CD8-positive, alpha-beta memory T cell (primary cell): ENCODE measurements at regions not wholly inside any gene's neighbourhood (a gene's known extent, or its start where the extent isn't known, plus 50 kb on each side); places are given as distances from the start of the nearest gene placed in this dataset.
A peak's percentile ranks its signal among the peaks of the same experiment; 100 is the strongest.

Experiments used
- CTCF ChIA-PET: fragments of 350-600 bp; sonication (Branson Sonifier 250); formaldehyde crosslinking; loops from one replicate; lab custom pipeline; 2021; ENCODE audit warnings: antibody characterized with exemption; lab: Charles Lee
- POLR2A ChIA-PET: fragments of 350-600 bp; sonication (Branson Sonifier 250); formaldehyde crosslinking; loops from one replicate; lab custom pipeline; 2021; ENCODE audit warnings: antibody characterized with exemption; lab: Charles Lee
- DNase-seq, 5 donors: peaks; one replicate each; pipeline versions ENCODE4 v3.0.0 to v3.0.0-alpha.2; 2020 to 2022; ENCODE audit warnings: mixed read lengths in 1 of 5
- H3K27ac ChIP-seq: one replicate; pipeline ENCODE4 v1.7.0; 2013; ENCODE audit warnings: low read depth, mild to moderate bottlenecking, low read length, moderate library complexity
- H3K27me3 ChIP-seq: 2 replicates; pipeline ENCODE4 v1.7.0; 2013; ENCODE audit warnings: low read length, mild to moderate bottlenecking; ENCODE audit not compliant: insufficient read depth, poor library complexity, severe bottlenecking
- H3K36me3 ChIP-seq: 2 replicates; pipeline ENCODE4 v1.7.0; 2013; ENCODE audit warnings: mild to moderate bottlenecking, low read length, moderate library complexity; ENCODE audit not compliant: insufficient read depth
- H3K4me1 ChIP-seq: 2 replicates; pipeline ENCODE4 v1.7.0; 2013; ENCODE audit warnings: mild to moderate bottlenecking, low read length, moderate library complexity; ENCODE audit not compliant: insufficient read depth
- H3K4me3 ChIP-seq: 2 replicates; pipeline ENCODE4 v1.7.0; 2013; ENCODE audit warnings: mild to moderate bottlenecking, low read length
- H3K9me3 ChIP-seq: 2 replicates; pipeline ENCODE4 v1.7.0; 2013; ENCODE audit warnings: mild to moderate bottlenecking, low read length
- H3K27ac Mint-ChIP-seq, 8 donors: one replicate each; pipeline ENCODE4 v1.8.0; 2020 to 2021; ENCODE audit warnings: mixed read lengths in 8 of 8, mild to moderate bottlenecking in 6 of 8, inconsistent platforms in 3 of 8, moderate library complexity in 3 of 8
- H3K27me3 Mint-ChIP-seq, 2 donors: one replicate each; pipeline ENCODE4 v1.8.0; 2020 to 2021; ENCODE audit warnings: mixed read lengths in 2 of 2, mild to moderate bottlenecking in 1 of 2, moderate library complexity in 1 of 2
- H3K36me3 Mint-ChIP-seq, 3 donors: one replicate each; pipeline ENCODE4 v1.8.0; 2020 to 2021; ENCODE audit warnings: mixed read lengths in 3 of 3, inconsistent platforms in 1 of 3, mild to moderate bottlenecking in 1 of 3
- H3K4me1 Mint-ChIP-seq, 3 donors: one replicate each; pipeline ENCODE4 v1.8.0; 2020 to 2021; ENCODE audit warnings: mixed read lengths in 3 of 3, inconsistent platforms in 1 of 3, mild to moderate bottlenecking in 1 of 3
- H3K4me3 Mint-ChIP-seq, 7 donors: one replicate each; pipeline ENCODE4 v1.8.0; 2020 to 2021; ENCODE audit warnings: mixed read lengths in 7 of 7, mild to moderate bottlenecking in 6 of 7, moderate library complexity in 4 of 7, inconsistent platforms in 2 of 7
- H3K9me3 Mint-ChIP-seq, 5 donors: one replicate each; pipeline ENCODE4 v1.8.0; 2020 to 2022; ENCODE audit warnings: mixed read lengths in 5 of 5, mild to moderate bottlenecking in 3 of 5, moderate library complexity in 2 of 5, inconsistent platforms in 1 of 5

- Histone ChIP-seq H3K27me3 (no peaks in the 10 kb centered on the region), H3K4me1 (peaks cover 7% of the 10 kb centered on the region), H3K9me3 (no peaks in the 10 kb centered on the region), H3K36me3 (no peaks in the 10 kb centered on the region), H3K4me3 (no peak overlapping the region), H3K27ac (no peak overlapping the region)
- POLR2A ChIA-PET, result no interaction called here
- Mint-ChIP-seq H3K36me3 (peaks cover 0 to 2% (median 0%) of the 10 kb centered on the region in 3 donors), H3K27me3 (no peaks in the 10 kb centered on the region), H3K4me3 (no peak overlapping the region), H3K4me1 (peaks cover 11 to 20% (median 13%) of the 10 kb centered on the region in 3 donors), H3K27ac (peak overlapping the region in 3 of 8 donors; percentile 17 to 75 (median 35)), H3K9me3 (no peaks in the 10 kb centered on the region)
- no peak for DNase-seq
- CTCF ChIA-PET, result no interaction called here
Measured at GRCh38 chr3:59406943-59407342, 357.1 kb upstream of the CFAP20DC start.

- peaks cover 0 to 2% (median 0%) of the 10 kb centered on the region in 5 donors for H3K9me3 Mint-ChIP-seq
- peaks cover 7% of the 10 kb centered on the region for H3K4me1 ChIP-seq
- no peaks in the 10 kb centered on the region for H3K27me3 ChIP-seq
- CTCF ChIA-PET, result no interaction called here
- POLR2A ChIA-PET, result no interaction called here
- no peak for DNase-seq
- no peak overlapping the region for H3K4me3 Mint-ChIP-seq
- no peaks in the 10 kb centered on the region for H3K36me3 Mint-ChIP-seq
- H3K9me3 ChIP-seq, result no peaks in the 10 kb centered on the region
- H3K27me3 Mint-ChIP-seq, result no peaks in the 10 kb centered on the region
- H3K4me1 Mint-ChIP-seq, result peaks cover 11 to 20% (median 13%) of the 10 kb centered on the region in 3 donors
- no peak overlapping the region for H3K27ac Mint-ChIP-seq
- H3K4me3 ChIP-seq, result no peak overlapping the region
- no peak overlapping the region for H3K27ac ChIP-seq
- no peaks in the 10 kb centered on the region for H3K36me3 ChIP-seq
Measured at GRCh38 chr3:59404851-59405250, 355.0 kb upstream of the CFAP20DC start.

- no peaks in the 10 kb centered on the region for H3K27me3 Mint-ChIP-seq
- H3K4me3 Mint-ChIP-seq, result no peak overlapping the region
- POLR2A ChIA-PET, result no interaction called here
- no peak for DNase-seq
- Histone ChIP-seq H3K27ac (no peak overlapping the region), H3K36me3 (no peaks in the 10 kb centered on the region), H3K9me3 (no peaks in the 10 kb centered on the region), H3K4me3 (no peak overlapping the region), H3K4me1 (peaks cover 7% of the 10 kb centered on the region), H3K27me3 (no peaks in the 10 kb centered on the region)
- H3K4me1 Mint-ChIP-seq, result peaks cover 11 to 20% (median 13%) of the 10 kb centered on the region in 3 donors
- H3K9me3 Mint-ChIP-seq, result peaks cover 0 to 2% (median 0%) of the 10 kb centered on the region in 5 donors
- CTCF ChIA-PET, result no interaction called here
- no peaks in the 10 kb centered on the region for H3K36me3 Mint-ChIP-seq
- no peak overlapping the region for H3K27ac Mint-ChIP-seq
Measured at GRCh38 chr3:59404064-59404463, 354.2 kb upstream of the CFAP20DC start.

GRCh38 chr3:59401924-59402323, 352.1 kb upstream of the CFAP20DC start:
- H3K36me3 Mint-ChIP-seq, result no peaks in the 10 kb centered on the region
- Histone ChIP-seq H3K9me3 (no peaks in the 10 kb centered on the region), H3K4me3 (no peak overlapping the region), H3K4me1 (peaks cover 2% of the 10 kb centered on the region), H3K27ac (no peak overlapping the region), H3K27me3 (no peaks in the 10 kb centered on the region), H3K36me3 (no peaks in the 10 kb centered on the region)
- peak overlapping the region in 1 of 8 donors; percentile 10 for H3K27ac Mint-ChIP-seq
- peaks cover 0 to 2% of the 10 kb centered on the region in 2 donors for H3K27me3 Mint-ChIP-seq
- ChIA-PET CTCF (no interaction called here), POLR2A (no interaction called here)
- H3K4me3 Mint-ChIP-seq, result no peak overlapping the region
- peaks cover 4 to 5% (median 5%) of the 10 kb centered on the region in 3 donors for H3K4me1 Mint-ChIP-seq
- DNase-seq, result no peak
- peaks cover 0 to 2% (median 0%) of the 10 kb centered on the region in 5 donors for H3K9me3 Mint-ChIP-seq

GRCh38 chr3:59392116-59392515, 342.3 kb upstream of the CFAP20DC start:
- H3K27me3 Mint-ChIP-seq, result peaks cover 0 to 1% of the 10 kb centered on the region in 2 donors
- POLR2A ChIA-PET, result no interaction called here
- CTCF ChIA-PET, result no interaction called here

GRCh38 chr3:59391131-59391530, 341.3 kb upstream of the CFAP20DC start:
- no peaks in the 10 kb centered on the region for H3K4me1 ChIP-seq
- peak overlapping the region in 1 of 7 donors; percentile 37 for H3K4me3 Mint-ChIP-seq
- no peak overlapping the region for H3K27ac ChIP-seq
- H3K36me3 ChIP-seq, result no peaks in the 10 kb centered on the region
- no peak overlapping the region for H3K27ac Mint-ChIP-seq
- H3K9me3 Mint-ChIP-seq, result no peaks in the 10 kb centered on the region
- no peak overlapping the region for H3K4me3 ChIP-seq
- peaks cover 0 to 15% (median 3%) of the 10 kb centered on the region in 3 donors for H3K36me3 Mint-ChIP-seq
- H3K4me1 Mint-ChIP-seq, result peaks cover 16 to 33% (median 19%) of the 10 kb centered on the region in 3 donors
- CTCF ChIA-PET, result no interaction called here
- H3K27me3 Mint-ChIP-seq, result no peaks in the 10 kb centered on the region
- H3K9me3 ChIP-seq, result no peaks in the 10 kb centered on the region
- POLR2A ChIA-PET, result no interaction called here
- no peak for DNase-seq
- H3K27me3 ChIP-seq, result no peaks in the 10 kb centered on the region

More at GRCh38 chr3:59392116-59392515, 342.3 kb upstream of the CFAP20DC start:
- no peaks in the 10 kb centered on the region for H3K9me3 Mint-ChIP-seq
- Histone ChIP-seq H3K27me3 (no peaks in the 10 kb centered on the region), H3K27ac (no peak overlapping the region), H3K36me3 (no peaks in the 10 kb centered on the region), H3K9me3 (no peaks in the 10 kb centered on the region), H3K4me3 (no peak overlapping the region), H3K4me1 (no peaks in the 10 kb centered on the region)
- H3K27ac Mint-ChIP-seq, result no peak overlapping the region
- no peak overlapping the region for H3K4me3 Mint-ChIP-seq
- peaks cover 9 to 23% (median 11%) of the 10 kb centered on the region in 3 donors for H3K4me1 Mint-ChIP-seq
- DNase-seq, result no peak
- H3K36me3 Mint-ChIP-seq, result peaks cover 0 to 15% (median 3%) of the 10 kb centered on the region in 3 donors

GRCh38 chr3:59388555-59389270, 338.9 kb upstream of the CFAP20DC start:
- H3K9me3 ChIP-seq, result no peaks in the 10 kb centered on the region
- H3K4me1 Mint-ChIP-seq, result peaks cover 23 to 42% (median 25%) of the 10 kb centered on the region in 3 donors
- H3K36me3 ChIP-seq, result no peaks in the 10 kb centered on the region
- peaks cover 0 to 10% (median 3%) of the 10 kb centered on the region in 3 donors for H3K36me3 Mint-ChIP-seq
- no peaks in the 10 kb centered on the region for H3K27me3 ChIP-seq
- ChIA-PET POLR2A (no interaction called here), CTCF (no interaction called here)
- peak overlapping the region in 2 of 8 donors; percentile 42 to 48 for H3K27ac Mint-ChIP-seq
- no peak overlapping the region for H3K4me3 ChIP-seq
- H3K9me3 Mint-ChIP-seq, result no peaks in the 10 kb centered on the region
- H3K27me3 Mint-ChIP-seq, result no peaks in the 10 kb centered on the region
- no peaks in the 10 kb centered on the region for H3K4me1 ChIP-seq
- peak overlapping the region in 1 of 7 donors; percentile 24 for H3K4me3 Mint-ChIP-seq
- DNase-seq, result no peak
- no peak overlapping the region for H3K27ac ChIP-seq

- H3K9me3 Mint-ChIP-seq, result no peaks in the 10 kb centered on the region
- peaks cover 0 to 3% (median 0%) of the 10 kb centered on the region in 3 donors for H3K36me3 Mint-ChIP-seq
- peak overlapping the region in 2 of 7 donors; percentile 6 to 55 for H3K4me3 Mint-ChIP-seq
- no peak for DNase-seq
- peaks cover 25 to 48% (median 31%) of the 10 kb centered on the region in 3 donors for H3K4me1 Mint-ChIP-seq
- no peaks in the 10 kb centered on the region for H3K9me3 ChIP-seq
- H3K36me3 ChIP-seq, result no peaks in the 10 kb centered on the region
- H3K4me3 ChIP-seq, result no peak overlapping the region
- H3K27me3 Mint-ChIP-seq, result no peaks in the 10 kb centered on the region
- H3K27ac Mint-ChIP-seq, result peak overlapping the region in 3 of 8 donors; percentile 20 to 31 (median 24)
- H3K4me1 ChIP-seq, result no peaks in the 10 kb centered on the region
- POLR2A ChIA-PET, result no interaction called here
- CTCF ChIA-PET, result no interaction called here
- no peak overlapping the region for H3K27ac ChIP-seq
- no peaks in the 10 kb centered on the region for H3K27me3 ChIP-seq
Measured at GRCh38 chr3:59386165-59386564, 336.3 kb upstream of the CFAP20DC start.
